CD4-positive, alpha-beta T cell (primary cell): ENCODE measurements at regions not wholly inside any gene's neighbourhood (a gene's known extent, or its start where the extent isn't known, plus 50 kb on each side); places are given as distances from the start of the nearest gene placed in this dataset.

Source experiments
- ATAC-seq: fragments of 200-7000 bp; cut with Tn5 transposase; one replicate; pipeline ENCODE4 v1.10.0; 2022; ENCODE audit warnings: mild to moderate bottlenecking; ENCODE audit not compliant: poor library complexity
- CTCF ChIA-PET: fragments of 350-600 bp; sonication (Branson Sonifier 250); formaldehyde crosslinking; loops from one replicate; lab custom pipeline; 2021; ENCODE audit warnings: antibody characterized with exemption, inconsistent platforms; lab: Charles Lee
- POLR2A ChIA-PET: fragments of 350-600 bp; sonication (Branson Sonifier 250); formaldehyde crosslinking; loops from one replicate; lab custom pipeline; 2021; ENCODE audit warnings: antibody characterized with exemption, inconsistent platforms; lab: Charles Lee
- DNase-seq, 14 experiments: peaks; one replicate each; pipeline ENCODE4 v3.0.0-alpha.2; 2013 to 2020; ENCODE audit warnings: mixed read lengths in 2 of 14
- H3K27ac ChIP-seq, 2 donors: one replicate each; pipeline versions ENCODE4 v1.5.1 to v1.7.0; 2013; ENCODE audit warnings: low read length in 2 of 2, low read depth in 1 of 2, mild to moderate bottlenecking in 1 of 2
- H3K27me3 ChIP-seq, 2 experiments: 1 replicate in 1 of 2; 2 replicates in 1 of 2; pipeline versions ENCODE4 v1.6.1 to v1.7.0; 2013; ENCODE audit warnings: low read length in 2 of 2, control low read depth in 1 of 2, mild to moderate bottlenecking in 1 of 2, moderate library complexity in 1 of 2; ENCODE audit not compliant: insufficient read depth in 2 of 2, control insufficient read depth in 1 of 2
- H3K36me3 ChIP-seq: one replicate; pipeline ENCODE4 v1.6.1; 2013; ENCODE audit warnings: low read length, control low read depth; ENCODE audit not compliant: insufficient read depth
- H3K4me1 ChIP-seq: one replicate; pipeline ENCODE4 v1.6.1; 2013; ENCODE audit warnings: low read length, control low read depth; ENCODE audit not compliant: insufficient read depth
- H3K4me3 ChIP-seq: one replicate; pipeline ENCODE4 v1.5.1; 2013; ENCODE audit warnings: mild to moderate bottlenecking, low read length, moderate library complexity
- H3K9me3 ChIP-seq, 2 experiments: 1 replicate in 1 of 2; 2 replicates in 1 of 2; pipeline versions ENCODE4 v1.6.1 to v1.7.0; 2013; ENCODE audit warnings: low read length in 2 of 2, mild to moderate bottlenecking in 2 of 2, control low read depth in 1 of 2, moderate library complexity in 1 of 2; ENCODE audit not compliant: control insufficient read depth in 1 of 2, insufficient read depth in 1 of 2
- H3K27ac Mint-ChIP-seq: one replicate; pipeline ENCODE4 v1.8.0; 2020; ENCODE audit warnings: mixed read lengths
- H3K27me3 Mint-ChIP-seq: one replicate; pipeline ENCODE4 v1.8.0; 2021; ENCODE audit warnings: mixed read lengths
- H3K36me3 Mint-ChIP-seq: one replicate; pipeline ENCODE4 v1.8.0; 2021; ENCODE audit warnings: low read depth, mixed read lengths
- H3K4me1 Mint-ChIP-seq: one replicate; pipeline ENCODE4 v1.8.0; 2021; ENCODE audit warnings: low read depth, mixed read lengths
- H3K4me3 Mint-ChIP-seq: one replicate; pipeline ENCODE4 v1.8.0; 2020; ENCODE audit warnings: mild to moderate bottlenecking, mixed read lengths
- H3K9me3 Mint-ChIP-seq: one replicate; pipeline ENCODE4 v1.8.0; 2020; ENCODE audit warnings: mixed read lengths
- CTCF ChIP-seq: fragments of 200-600 bp; IDR thresholded peaks from one replicate; pipeline ENCODE4 v1.8.0; 2022; ENCODE audit warnings: antibody characterized with exemption, mild to moderate bottlenecking
- intact Hi-C, 2 experiments: fragments of 100-400 bp; cut with DNase I in 1 of 2; cut with micrococcal nuclease in 1 of 2; formaldehyde crosslinking; loops; one replicate each; pipeline versions ENCODE4 v1.15.1 to v1.9.0; 2023 to 2025; cut with DNase I, micrococcal nuclease

- H3K27ac Mint-ChIP-seq: no peak overlapping the region
- H3K9me3 Mint-ChIP-seq: peaks cover 6% of the 10 kb centered on the region
- H3K36me3 Mint-ChIP-seq: no peaks in the 10 kb centered on the region
- no peaks in the 10 kb centered on the region for H3K4me1 ChIP-seq
- H3K4me3 Mint-ChIP-seq: no peak overlapping the region
- H3K36me3 ChIP-seq: no peaks in the 10 kb centered on the region
- H3K4me1 Mint-ChIP-seq: no peaks in the 10 kb centered on the region
- H3K27me3 Mint-ChIP-seq: no peaks in the 10 kb centered on the region
- H3K9me3 ChIP-seq: peaks cover 0 to 3% of the 10 kb centered on the region in 2 experiments
- DNase-seq (no peak), ATAC-seq (no peak)
- ChIA-PET CTCF (no interaction called here), POLR2A (no interaction called here)
- H3K27ac ChIP-seq: no peak overlapping the region
- no peak for TF ChIP-seq CTCF
- intact Hi-C loops: no loop called here
- no peaks in the 10 kb centered on the region for H3K27me3 ChIP-seq
- H3K4me3 ChIP-seq: no peak overlapping the region
Measured at GRCh38 chr3:164174059-164174458, 904.2 kb downstream of the SI start.

- POLR2A ChIA-PET: no interaction called here
- no peak overlapping the region for H3K4me3 Mint-ChIP-seq
- intact Hi-C loops: no loop called here
- H3K27me3 Mint-ChIP-seq: no peaks in the 10 kb centered on the region
- Histone ChIP-seq H3K9me3 (no peaks in the 10 kb centered on the region), H3K27ac (no peak overlapping the region), H3K27me3 (no peaks in the 10 kb centered on the region), H3K4me3 (no peak overlapping the region), H3K4me1 (no peaks in the 10 kb centered on the region), H3K36me3 (no peaks in the 10 kb centered on the region)
- peaks cover 33% of the 10 kb centered on the region for H3K9me3 Mint-ChIP-seq
- no peaks in the 10 kb centered on the region for H3K4me1 Mint-ChIP-seq
- H3K27ac Mint-ChIP-seq: no peak overlapping the region
- no peak for DNase-seq
- CTCF ChIA-PET: no interaction called here
- H3K36me3 Mint-ChIP-seq: no peaks in the 10 kb centered on the region
- ATAC-seq: no peak
- TF ChIP-seq CTCF: no peak
Measured at GRCh38 chr3:164155400-164155799, 922.9 kb downstream of the SI start.

- POLR2A ChIA-PET: no interaction called here
- Mint-ChIP-seq H3K4me1 (no peaks in the 10 kb centered on the region), H3K27ac (no peak overlapping the region), H3K9me3 (peaks cover 26% of the 10 kb centered on the region), H3K27me3 (no peaks in the 10 kb centered on the region), H3K4me3 (no peak overlapping the region), H3K36me3 (no peaks in the 10 kb centered on the region)
- no peaks in the 10 kb centered on the region for H3K4me1 ChIP-seq
- H3K9me3 ChIP-seq: peaks cover 15 to 17% of the 10 kb centered on the region in 2 experiments
- intact Hi-C loops: no loop called here
- CTCF ChIA-PET: no interaction called here
- ATAC-seq (no peak), DNase-seq (no peak)
- no peak for TF ChIP-seq CTCF
- H3K36me3 ChIP-seq: no peaks in the 10 kb centered on the region
- H3K27ac ChIP-seq: no peak overlapping the region
- no peak overlapping the region for H3K4me3 ChIP-seq
- H3K27me3 ChIP-seq: no peaks in the 10 kb centered on the region
Measured at GRCh38 chr3:164144824-164145223, 933.5 kb downstream of the SI start.
